Caki2 (cell line): ENCODE measurements at regions not wholly inside any gene's neighbourhood (a gene's known extent, or its start where the extent isn't known, plus 50 kb on each side); places are given as distances from the start of the nearest gene placed in this dataset.
A peak's percentile ranks its signal among the peaks of the same experiment; 100 is the strongest.
"Not testable (repeated sequence)": the region's sequence is repeated elsewhere in the genome, so short reads cannot be mapped to it uniquely, and the experiment has no call there.

Experiments used
- DNase-seq: peaks from one replicate; pipeline ENCODE4 v3.0.0-alpha.2; 2015; ENCODE audit warnings: low read depth
- in situ Hi-C: cut with HindIII; loops from 2 replicates; pipeline ENCODE4 v1.10.0; 2016; ENCODE audit warnings: low sequenced_read_pairs, low pct_unique_long_range_greater_than_20kb, mixed read lengths

DNA sequence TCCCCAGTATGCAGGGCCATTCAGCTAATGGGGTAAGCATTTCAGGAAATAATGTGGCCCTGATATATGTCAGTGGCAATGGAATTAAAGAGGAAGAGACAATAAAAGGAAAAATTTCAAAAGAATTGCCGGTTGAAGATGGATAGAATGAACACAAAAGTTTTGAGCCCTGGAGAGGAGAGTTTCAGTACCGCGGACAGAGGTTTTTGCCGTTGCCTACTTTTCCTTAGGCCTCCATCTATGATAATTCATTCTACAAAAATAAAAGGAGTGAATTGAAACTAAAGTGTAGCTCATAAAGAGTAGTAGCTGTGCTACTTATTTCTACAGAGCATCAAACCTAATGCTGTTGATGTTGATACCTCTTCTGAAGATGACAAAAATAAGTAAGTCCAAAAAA is 140.7 kb downstream of the RNASET2 start:
- DNase-seq = no peak
- in situ Hi-C loops = no loop called here

DNA sequence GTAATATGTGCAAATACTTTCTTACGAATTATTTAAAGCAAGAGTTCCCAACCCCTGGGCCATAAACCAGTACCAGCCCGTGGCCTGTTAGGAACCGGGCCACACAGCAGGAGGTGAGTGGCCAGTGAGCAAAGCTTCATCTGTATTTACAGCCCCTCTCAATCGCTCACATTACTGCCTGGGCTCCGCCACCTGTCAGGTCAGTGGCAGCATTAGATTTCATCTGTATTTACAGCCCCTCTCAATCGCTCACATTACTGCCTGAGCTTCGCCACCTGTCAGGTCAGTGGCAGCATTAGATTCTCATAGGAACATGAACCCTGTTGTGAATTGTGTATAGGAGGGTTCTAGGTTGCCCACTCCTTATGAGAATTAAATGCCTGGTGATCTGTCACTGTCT is 142.0 kb downstream of the RNASET2 start:
- in situ Hi-C loops = no loop called here

DNA sequence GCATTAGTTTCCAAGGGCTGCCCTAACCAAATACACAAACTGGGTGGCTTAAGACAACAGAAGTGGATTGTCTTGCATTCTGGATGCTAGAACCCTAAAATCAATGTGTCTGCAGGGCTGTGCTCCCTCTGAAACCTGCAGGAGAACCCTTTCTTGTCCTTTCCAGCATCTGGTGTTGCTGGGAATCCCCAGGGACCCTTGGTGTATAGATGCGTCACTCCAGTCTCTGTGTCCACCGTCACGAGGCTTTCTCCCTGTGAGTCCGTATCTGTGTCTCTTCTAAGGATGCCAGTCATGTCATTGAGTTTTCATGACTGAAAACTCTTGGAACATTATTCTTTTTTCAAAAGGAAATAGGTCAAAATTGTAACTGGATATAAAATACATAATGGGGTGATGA is 142.9 kb downstream of the RNASET2 start:
- DNase-seq = no peak
- in situ Hi-C loops = no loop called here

More for the DNA sequence above, 142.0 kb downstream of the RNASET2 start:
- DNase-seq = no peak

DNA sequence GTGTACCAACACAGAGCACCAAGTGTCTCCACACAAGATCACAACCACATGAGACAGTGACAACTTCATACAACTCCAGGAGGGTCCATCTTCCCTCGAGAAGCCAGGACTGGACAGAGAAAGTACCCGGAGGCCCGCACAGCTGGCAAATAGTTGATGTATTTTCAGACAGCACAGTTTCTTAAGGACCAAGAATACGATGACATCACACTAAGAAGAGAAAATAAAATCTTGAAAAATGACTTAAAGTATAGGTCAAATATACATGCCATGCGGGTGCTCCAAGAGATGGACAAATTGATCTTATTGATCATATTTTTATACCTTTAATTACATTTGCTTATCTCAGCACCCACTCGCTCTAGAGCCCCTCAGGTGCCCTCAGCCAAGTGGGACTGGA is 145.5 kb downstream of the RNASET2 start:
- in situ Hi-C loops = no loop called here

DNA sequence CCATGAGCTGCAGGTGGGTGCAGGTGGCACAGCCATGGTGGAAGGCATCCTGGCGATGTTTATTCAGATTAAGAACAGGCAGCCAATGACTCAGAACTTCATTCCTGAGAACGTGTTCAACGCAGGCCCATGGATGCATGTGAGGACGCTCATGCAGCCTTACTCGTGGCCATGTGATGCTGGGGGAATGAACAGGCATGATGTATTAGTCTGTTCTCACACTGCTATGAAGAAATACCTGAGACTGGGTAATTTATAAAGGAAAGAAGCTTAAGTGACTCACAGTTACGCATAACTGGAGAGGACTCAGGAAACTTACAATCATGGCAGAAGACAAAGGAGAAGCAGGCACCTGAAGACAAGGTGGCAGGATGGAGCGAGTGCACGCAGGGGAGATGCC is 146.6 kb downstream of the RNASET2 start:
- in situ Hi-C loops = no loop called here
- DNase-seq = no peak

More for the DNA sequence above, 145.5 kb downstream of the RNASET2 start:
- no peak for DNase-seq

DNA sequence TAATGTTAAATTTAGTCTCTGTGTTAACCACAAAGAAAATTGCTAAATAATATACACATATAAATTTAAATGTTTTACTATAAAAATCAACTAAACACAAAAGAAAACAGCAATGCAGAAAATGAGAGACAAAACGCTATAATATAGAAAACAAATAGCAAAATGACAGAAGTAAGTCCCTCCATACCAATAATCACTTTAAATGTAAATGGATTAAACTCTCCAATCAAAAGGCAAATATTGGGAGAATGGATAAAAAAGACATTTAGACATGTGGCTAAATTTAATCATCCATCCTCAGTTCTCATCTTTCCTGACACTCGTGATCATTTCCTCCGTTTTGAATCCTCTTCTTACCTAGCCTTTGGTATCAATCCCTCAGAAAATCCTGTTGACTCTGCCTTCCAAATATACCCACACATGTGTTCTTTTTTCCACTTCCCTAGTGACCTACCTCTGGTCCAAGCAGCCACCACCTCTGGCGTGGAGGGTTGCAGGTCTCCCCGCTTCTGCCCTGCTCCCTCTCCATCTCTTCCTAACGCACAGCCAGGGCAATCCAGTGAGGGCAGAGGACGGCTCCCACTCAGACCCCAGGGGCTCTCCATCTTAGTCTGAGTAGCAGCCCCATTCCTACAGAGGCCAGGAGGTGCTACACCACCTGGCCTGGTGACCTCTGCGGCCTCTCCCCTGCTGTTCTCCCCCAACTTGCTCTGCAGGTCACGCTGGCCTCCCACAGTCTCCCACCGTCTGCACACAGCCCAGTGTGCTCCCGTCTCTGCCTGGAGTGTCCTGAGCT is 149.2 kb downstream of the RNASET2 start:
- in situ Hi-C loops = no loop called here
- no peak for DNase-seq

DNA sequence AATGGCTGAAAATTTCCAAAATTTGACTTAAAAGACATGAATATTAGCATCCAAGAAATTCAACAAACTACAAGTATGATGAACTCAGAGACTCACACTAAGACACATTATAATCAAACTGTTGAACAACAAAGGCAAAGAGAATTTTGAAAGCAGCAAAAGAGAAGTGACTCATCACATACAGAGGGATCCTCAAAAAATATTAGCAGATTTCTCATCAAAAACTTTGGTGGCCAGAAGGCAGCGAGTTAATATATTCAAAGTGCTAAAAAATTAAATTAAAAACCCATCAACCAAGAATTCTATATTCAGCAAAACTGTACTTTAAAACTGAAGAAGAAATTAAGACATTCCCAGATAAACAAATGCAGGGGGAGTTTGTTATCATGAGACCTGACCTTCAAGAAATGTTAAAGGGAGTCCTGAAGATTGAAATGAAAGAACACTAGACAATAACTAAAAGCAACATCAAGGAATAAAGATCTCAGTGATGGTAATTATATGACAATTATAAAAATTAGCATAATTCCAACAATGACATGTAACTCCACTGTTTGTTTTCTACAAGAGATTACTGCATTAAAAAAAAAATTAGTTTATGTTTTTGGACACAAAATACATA is 150.0 kb downstream of the RNASET2 start:
- DNase-seq = no peak
- in situ Hi-C loops = no loop called here

DNA sequence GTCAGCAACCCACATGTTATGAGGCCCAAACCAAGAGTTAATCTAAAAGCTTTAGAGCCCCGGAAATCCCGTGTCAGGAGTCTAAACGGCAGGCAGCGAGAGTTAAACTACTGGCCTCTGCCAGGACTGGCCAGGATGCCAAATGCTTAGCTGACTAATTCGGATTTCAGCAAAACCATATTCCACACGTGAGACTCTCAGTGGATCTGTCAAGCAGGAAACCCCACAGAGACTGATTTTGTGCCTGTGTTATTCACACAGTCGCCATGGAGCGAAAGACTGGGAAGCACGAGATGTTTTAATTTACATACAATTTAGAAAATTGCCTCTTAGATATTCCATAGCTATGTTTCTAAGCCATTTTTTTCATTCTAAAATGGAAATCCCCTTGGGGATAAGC is 152.9 kb downstream of the RNASET2 start:
- DNase-seq = no peak
- in situ Hi-C loops = no loop called here

DNA sequence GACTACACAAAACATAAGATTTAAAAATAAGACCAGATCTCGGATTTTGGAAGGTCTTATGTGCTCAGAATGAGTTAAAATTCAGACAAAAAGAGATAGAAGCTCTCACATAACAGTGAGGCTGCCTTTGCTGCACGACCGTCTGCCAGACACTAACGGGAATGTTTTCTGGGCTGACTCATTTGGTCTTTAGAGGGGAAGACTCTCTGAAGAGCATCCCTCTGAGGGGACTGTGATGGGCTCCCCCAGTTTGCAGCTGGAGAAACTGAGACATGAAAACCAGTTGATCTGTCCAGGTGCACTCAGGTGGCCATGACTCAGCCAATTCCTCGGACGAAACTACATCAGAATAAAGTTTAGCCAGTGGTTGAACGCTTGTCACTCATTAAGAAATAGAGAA is 153.9 kb downstream of the RNASET2 start:
- DNase-seq = no peak
- in situ Hi-C loops = no loop called here

DNA sequence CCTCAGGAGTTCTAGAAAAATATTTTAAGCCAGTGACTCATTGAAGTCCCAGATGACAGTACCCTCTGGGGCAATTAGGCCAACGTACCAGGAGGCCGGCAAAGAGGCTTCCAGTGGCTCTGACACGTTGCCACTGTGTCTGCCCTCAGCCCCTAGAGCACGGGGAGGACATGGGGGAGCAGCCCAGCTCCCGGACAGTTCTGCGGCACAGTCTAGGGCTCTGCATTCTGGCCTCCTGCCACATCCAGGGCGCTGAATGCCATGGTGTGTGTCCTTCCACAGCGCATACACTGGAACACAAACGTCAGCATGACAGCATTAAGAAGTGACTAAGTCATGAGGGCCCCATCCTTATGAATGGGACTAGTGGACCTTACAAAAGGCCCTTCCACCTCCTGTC is 156.2 kb downstream of the RNASET2 start:
- DNase-seq = no peak
- in situ Hi-C loops = no loop called here

DNA sequence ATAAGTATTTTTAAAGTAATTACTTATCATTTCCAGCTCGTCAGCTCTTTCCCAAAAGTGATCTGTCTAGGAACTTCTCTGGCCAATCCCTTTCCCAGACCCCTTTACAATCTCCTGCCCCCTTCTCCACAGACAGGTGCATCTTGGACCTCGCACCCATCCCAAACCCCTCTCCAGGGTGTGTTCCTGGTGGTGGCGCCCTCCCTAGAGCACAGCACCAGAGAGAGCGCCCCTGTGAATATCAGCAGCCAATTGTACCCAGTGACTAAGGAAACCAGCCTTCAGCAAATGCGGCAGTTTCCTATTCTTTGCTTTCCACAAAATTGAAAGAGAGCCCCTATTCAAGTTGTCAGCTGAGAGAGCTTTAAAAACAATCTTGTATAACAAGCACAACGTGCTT is 157.7 kb downstream of the RNASET2 start:
- in situ Hi-C loops = no loop called here
- DNase-seq = no peak

DNA sequence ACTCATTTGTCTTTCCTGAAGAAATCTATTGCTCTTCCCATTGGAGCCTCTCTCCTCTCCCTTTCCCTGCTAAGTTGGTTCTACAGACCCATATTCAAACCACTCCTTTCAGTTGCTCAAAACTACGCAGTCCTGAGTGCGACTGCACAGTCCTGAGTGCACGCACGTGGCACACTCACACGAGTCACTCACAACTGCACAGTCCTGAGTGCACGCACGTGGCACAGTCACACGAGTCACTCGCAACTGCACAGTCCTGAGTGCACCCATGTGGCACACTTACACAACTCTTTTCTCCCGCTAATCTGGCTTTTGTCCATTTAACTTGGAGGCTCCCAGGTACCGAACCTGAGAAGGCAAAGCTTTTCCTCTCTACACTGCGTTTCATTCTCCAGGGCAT is 159.7 kb downstream of the RNASET2 start:
- DNase-seq = no peak
- in situ Hi-C loops = no loop called here

DNA sequence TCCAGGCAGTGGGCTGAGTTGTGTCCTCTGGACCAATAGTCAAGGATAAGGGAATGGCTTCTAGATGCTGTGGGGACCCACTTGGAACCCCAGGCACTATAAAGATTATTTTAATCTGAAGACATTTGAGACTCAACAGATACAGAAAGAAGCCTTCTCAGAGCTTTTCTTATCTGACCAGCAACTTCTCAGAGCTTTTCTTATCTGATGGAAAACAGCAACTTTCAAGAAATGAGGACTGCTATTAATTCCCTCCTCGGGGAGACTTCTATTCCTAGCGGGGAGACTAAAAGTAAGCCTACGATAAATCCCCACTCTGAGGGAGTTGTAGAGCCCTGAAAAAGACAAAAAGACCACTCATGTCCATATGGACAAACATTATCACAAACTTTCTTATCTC is 160.5 kb downstream of the RNASET2 start:
- in situ Hi-C loops = no loop called here
- DNase-seq = no peak

DNA sequence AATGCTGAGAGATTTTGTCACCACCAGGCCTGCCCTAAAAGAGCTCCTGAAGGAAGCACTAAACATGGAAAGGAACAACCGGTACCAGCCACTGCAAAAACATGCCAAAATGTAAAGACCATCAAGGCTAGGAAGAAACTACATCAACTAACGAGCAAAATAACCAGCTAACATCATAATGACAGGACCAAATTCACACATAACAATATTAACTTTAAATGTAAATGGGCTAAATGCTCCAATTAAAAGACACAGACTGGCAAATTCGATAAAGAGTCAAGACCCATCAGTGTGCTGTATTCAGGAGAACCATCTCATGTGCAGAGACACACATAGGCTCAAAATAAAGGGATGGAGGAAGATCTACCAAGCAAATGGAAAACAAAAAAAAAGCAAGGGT is 163.8 kb upstream of the RPS6KA2 start:
- DNase-seq, in situ Hi-C loops: not testable (repeated sequence)

DNA sequence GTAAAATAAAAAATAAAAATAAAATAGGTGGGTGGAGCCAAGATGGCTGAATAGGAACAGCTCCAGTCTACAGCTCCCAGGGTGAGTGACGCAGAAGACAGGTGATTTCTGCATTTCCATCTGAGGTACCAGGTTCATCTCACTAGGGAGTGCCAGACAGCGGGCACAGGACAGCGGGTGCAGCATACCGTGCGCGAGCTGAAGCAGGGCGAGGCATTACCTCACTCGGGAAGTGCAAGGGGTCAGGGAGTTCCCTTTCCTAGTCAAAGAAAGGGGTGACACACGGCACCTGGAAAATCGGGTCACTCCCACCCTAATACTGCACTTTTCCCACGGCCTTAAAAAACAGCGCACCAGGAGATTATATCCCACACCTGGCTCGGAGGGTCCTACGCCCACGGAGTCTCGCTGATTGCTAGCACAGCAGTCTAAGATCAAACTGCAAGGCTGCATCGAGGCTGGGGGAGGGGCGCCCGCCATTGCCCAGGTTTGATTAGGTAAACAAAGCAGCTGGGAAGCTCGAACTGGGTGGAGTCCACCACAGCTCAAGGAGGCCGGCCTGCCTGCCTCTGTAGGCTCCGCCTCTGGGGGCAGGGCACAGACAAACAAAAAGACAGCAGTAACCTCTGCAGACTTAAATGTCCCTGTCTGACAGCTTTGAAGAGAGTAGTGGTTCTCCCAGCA is 161.9 kb upstream of the RPS6KA2 start:
- in situ Hi-C loops, DNase-seq: not testable (repeated sequence)

DNA sequence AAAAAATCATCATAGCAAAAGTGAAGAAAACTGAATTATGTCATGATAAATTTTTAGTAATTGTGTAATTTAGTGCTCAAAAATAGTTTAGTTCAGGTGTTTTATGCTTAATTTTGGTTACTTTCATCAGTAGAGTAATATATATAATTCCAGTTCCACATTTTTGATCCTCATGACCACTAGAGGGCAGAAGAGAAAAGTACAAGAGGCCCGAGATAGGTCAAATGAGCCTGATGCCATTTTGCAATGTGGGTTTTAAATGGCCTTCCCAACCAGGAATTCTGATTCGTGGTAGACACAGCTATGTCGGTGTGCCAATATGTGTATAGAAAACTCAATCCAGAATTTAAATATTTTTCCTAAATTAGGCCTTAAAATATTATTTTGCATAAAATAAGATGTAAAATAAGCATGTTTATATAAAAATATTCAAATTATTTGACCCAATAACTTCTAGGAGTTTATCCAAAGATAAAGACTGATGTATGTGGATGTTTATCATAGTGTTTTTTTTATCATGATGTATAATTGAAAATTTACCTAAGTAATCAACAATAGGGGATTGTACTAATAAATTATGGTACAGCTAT is 159.7 kb upstream of the RPS6KA2 start:
- DNase-seq = peak; percentile 14
- in situ Hi-C loops = no loop called here

DNA sequence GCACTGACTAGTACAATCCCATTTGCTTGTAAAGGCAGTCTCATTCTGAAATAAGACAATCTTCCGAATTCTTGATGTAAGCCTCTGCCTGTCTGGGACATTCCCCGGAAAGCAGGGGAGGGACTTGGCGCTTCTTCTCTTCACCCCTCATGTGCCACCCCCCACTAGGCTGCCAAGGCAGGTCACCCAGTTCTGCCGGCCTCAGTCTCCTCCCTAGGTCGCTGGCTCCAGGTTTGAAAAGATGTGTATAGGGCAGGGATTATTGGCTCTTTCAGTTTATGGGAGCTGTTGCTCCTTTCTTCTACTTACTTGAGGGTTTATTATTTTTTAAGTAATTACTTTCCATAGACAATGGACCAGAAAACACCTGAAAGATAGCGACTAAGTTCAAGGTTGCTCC is 158.1 kb upstream of the RPS6KA2 start:
- no peak for DNase-seq
- in situ Hi-C loops = no loop called here

DNA sequence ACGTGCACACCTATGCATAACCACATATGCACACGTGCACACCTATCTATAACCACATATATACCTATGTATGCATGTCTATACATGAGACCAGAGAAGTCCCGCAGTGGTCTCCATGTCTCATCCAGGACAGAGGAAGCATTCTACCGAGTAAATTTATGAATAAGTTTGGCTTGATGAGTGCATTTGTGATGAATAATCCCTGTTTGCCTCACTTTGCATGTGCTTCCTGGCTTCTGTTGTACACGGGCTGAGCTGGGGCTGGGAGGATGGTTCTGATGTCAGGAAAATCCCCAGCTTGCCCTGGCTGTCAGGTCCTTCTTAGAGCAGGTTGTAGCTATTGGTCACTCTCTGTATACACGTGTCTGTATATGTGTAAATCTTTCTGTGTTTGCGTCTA is 157.6 kb upstream of the RPS6KA2 start:
- no peak for DNase-seq
- in situ Hi-C loops = no loop called here

DNA sequence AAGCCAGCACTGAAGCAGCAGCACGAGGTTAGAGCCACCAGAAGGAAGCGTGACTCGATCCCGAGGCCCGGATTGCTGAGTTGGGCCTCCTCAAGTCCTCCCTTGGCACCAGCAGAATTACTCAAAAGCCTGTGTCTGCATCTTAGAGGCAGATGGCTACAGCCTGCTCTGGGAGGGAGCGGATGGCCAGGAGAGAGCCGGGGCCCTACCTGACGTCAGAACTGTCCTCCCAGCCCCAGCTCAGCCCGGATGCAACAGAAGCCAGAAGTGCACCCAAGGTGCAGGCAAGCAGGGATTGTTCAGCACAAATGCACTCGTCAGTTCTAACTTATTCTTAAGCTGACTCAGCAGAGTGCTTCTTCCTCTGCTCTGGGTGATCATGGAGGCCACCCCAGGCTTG is 155.5 kb upstream of the RPS6KA2 start:
- DNase-seq = no peak
- in situ Hi-C loops = no loop called here
